Mammary epithelial cell (primary cell): ENCODE measurements at regions not wholly inside any gene's neighbourhood (a gene's known extent, or its start where the extent isn't known, plus 50 kb on each side); places are given as distances from the start of the nearest gene placed in this dataset.

Source experiments
- EZH2 ChIP-seq: IDR thresholded peaks from 2 replicates; pipeline ENCODE4 v1.6.1; 2012; ENCODE audit warnings: low read length, inconsistent platforms, borderline replicate concordance
- TF ChIP-seq, protein P1 (sequence below), 2 donors: IDR thresholded peaks in 1 of 2; conservative IDR thresholded peaks in 1 of 2; 2 replicates each; pipeline ENCODE4 v1.5.1; 2011 to 2012; ENCODE audit warnings: inconsistent platforms in 2 of 2, low read length in 2 of 2, mild to moderate bottlenecking in 2 of 2, control low read depth in 1 of 2, low read depth in 1 of 2; ENCODE audit not compliant: insufficient read depth in 1 of 2; ENCODE audit errors: extremely low read depth in 1 of 2

DNA sequence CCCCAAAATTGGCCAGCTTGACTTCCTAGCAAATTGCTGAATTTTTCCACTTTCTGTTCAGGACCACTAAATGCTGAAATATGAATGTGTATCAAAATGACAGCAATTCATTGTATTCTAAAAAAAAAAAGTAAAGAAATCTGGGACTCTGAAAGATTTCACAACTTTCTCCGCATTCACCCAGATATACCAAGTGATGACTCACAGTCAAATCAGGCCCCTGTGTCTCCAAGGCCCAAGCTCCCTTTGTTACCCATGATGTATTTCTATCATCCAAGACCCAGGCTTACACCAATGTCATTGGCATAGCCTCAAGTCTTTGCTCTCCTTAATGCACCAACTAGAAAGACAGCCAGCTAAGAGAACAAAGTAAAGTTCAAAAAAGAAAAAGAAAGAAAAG lies 493.9 kb downstream of the NTRK2 start:
- TF ChIP-seq, protein P1, sequence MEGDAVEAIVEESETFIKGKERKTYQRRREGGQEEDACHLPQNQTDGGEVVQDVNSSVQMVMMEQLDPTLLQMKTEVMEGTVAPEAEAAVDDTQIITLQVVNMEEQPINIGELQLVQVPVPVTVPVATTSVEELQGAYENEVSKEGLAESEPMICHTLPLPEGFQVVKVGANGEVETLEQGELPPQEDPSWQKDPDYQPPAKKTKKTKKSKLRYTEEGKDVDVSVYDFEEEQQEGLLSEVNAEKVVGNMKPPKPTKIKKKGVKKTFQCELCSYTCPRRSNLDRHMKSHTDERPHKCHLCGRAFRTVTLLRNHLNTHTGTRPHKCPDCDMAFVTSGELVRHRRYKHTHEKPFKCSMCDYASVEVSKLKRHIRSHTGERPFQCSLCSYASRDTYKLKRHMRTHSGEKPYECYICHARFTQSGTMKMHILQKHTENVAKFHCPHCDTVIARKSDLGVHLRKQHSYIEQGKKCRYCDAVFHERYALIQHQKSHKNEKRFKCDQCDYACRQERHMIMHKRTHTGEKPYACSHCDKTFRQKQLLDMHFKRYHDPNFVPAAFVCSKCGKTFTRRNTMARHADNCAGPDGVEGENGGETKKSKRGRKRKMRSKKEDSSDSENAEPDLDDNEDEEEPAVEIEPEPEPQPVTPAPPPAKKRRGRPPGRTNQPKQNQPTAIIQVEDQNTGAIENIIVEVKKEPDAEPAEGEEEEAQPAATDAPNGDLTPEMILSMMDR (conservative IDR thresholded peaks at IDR 0.05 in 1 of 2, IDR thresholded peaks at IDR 0.05 in 1 of 2; ENCODE audit: extremely low read depth in 1 of 2, insufficient read depth in 1 of 2, low read depth in 1 of 2, low read length in 2 of 2) = no peak
- TF ChIP-seq EZH2 = no peak
